BJ (cell line): ENCODE measurements at regions not wholly inside any gene's neighbourhood (a gene's known extent, or its start where the extent isn't known, plus 50 kb on each side); places are given as distances from the start of the nearest gene placed in this dataset.
A peak's percentile ranks its signal among the peaks of the same experiment; 100 is the strongest.
"Not testable (repeated sequence)": the region's sequence is repeated elsewhere in the genome, so short reads cannot be mapped to it uniquely, and the experiment has no call there.

Source experiments
- CTCF ChIA-PET: fragments of 350-600 bp; formaldehyde crosslinking; extraction: SDS; loops from one replicate; lab custom pipeline; 2021; ENCODE audit warnings: antibody characterized with exemption, inconsistent platforms; lab: Yijun Ruan, JAX
- POLR2A ChIA-PET: fragments of 300-600 bp; sonication (Branson Sonifier 250); formaldehyde crosslinking; extraction: SDS; loops from one replicate; lab custom pipeline; 2021; ENCODE audit warnings: antibody characterized with exemption; lab: Charles Lee
- DNase-seq: peaks from one replicate; pipeline ENCODE4 v3.0.0-alpha.2; 2011; ENCODE audit warnings: low read depth
- H3K27me3 ChIP-seq: 2 replicates; pipeline ENCODE4 v1.6.0; 2011; ENCODE audit warnings: low read length; ENCODE audit not compliant: control insufficient read depth, insufficient read depth
- H3K36me3 ChIP-seq: 2 replicates; pipeline ENCODE4 v1.5.1; 2011; ENCODE audit warnings: low read length; ENCODE audit not compliant: control insufficient read depth, insufficient read depth
- H3K4me3 ChIP-seq: 2 replicates; pipeline ENCODE4 v1.5.1; 2011; ENCODE audit warnings: low read depth, mild to moderate bottlenecking, control low read depth, low read length
- TF ChIP-seq, protein P1 (sequence below): IDR thresholded peaks from 2 replicates; pipeline ENCODE4 v1.5.1; 2011; ENCODE audit warnings: low read depth, mild to moderate bottlenecking, control low read depth, inconsistent platforms, low read length, moderate library complexity; ENCODE audit not compliant: insufficient read depth

DNA sequence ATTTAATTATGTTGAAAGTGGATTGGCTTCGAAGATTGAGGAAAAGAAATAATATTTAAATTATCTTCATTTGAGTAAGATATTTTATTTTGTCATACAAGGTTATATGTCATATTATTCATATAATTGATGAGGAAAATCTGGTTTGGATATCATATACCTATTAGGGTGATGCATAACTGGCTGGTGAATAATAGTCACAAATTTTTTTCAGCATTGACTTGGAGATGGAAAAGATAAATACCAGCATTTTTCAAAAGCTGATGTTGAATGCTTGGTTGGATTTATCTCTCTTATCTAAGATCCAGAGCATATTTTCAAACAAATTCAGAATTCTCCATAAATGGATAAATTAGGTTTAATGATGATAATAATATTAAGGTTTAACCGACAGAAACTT lies 93.5 kb upstream of the SLIT2 start:
- Histone ChIP-seq H3K36me3 (no peaks in the 10 kb centered on the region), H3K4me3 (no peak overlapping the region), H3K27me3 (no peaks in the 10 kb centered on the region)
- POLR2A ChIA-PET, result no interaction called here
- TF ChIP-seq, protein P1, sequence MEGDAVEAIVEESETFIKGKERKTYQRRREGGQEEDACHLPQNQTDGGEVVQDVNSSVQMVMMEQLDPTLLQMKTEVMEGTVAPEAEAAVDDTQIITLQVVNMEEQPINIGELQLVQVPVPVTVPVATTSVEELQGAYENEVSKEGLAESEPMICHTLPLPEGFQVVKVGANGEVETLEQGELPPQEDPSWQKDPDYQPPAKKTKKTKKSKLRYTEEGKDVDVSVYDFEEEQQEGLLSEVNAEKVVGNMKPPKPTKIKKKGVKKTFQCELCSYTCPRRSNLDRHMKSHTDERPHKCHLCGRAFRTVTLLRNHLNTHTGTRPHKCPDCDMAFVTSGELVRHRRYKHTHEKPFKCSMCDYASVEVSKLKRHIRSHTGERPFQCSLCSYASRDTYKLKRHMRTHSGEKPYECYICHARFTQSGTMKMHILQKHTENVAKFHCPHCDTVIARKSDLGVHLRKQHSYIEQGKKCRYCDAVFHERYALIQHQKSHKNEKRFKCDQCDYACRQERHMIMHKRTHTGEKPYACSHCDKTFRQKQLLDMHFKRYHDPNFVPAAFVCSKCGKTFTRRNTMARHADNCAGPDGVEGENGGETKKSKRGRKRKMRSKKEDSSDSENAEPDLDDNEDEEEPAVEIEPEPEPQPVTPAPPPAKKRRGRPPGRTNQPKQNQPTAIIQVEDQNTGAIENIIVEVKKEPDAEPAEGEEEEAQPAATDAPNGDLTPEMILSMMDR, result no peak
- DNase-seq, result no peak
- CTCF ChIA-PET, result no interaction called here

DNA sequence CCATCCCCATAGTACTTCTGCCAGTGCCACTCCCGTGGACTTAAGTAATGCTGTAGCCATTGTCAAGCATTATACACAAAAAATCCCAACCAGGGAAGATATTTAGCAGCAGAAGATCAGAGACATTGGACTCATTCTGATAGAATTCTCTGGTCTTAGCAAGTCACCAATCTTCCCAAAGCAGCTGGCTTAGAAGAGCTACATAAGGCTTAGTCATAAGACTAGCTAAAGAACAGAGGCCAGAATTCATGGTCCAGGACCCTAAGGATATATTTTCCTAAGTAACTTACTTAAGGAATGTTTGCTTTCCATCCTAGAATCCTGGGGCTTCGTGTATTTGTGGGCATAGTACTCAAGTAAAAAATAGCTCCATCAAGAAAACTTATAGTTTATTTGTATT lies 100.3 kb upstream of the SLIT2 start:
- no peaks in the 10 kb centered on the region for H3K36me3 ChIP-seq
- no peaks in the 10 kb centered on the region for H3K27me3 ChIP-seq
- no peak overlapping the region for H3K4me3 ChIP-seq
- TF ChIP-seq, protein P1, result no peak
- ChIA-PET POLR2A (interaction anchor here (0.7 kb wide), 1 partner anchor 10 kb away, joined by 5 read pairs; no protein-coding TSS in a partner anchor), CTCF (no interaction called here)
- DNase-seq, result no peak

DNA sequence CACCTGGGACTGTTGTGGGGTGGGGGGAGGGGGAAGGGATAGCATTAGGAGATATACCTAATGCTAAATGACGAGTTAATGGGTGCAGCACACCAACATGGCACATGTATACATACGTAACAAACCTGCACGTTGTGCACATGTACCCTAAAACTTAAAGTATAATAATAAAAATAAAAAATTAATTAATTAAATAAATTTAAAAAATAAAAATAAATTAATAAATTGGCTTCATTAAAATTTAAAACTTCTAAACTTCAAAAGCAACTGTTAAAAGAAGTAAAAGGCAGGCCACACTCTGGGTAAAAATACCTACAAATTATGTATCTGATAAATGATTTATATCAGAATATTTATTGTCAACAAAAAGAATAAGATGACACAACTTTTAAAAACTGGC lies 102.6 kb upstream of the SLIT2 start:
- DNase-seq, CTCF ChIA-PET, H3K4me3 ChIP-seq, H3K27me3 ChIP-seq, POLR2A ChIA-PET, H3K36me3 ChIP-seq: not testable (repeated sequence)

DNA sequence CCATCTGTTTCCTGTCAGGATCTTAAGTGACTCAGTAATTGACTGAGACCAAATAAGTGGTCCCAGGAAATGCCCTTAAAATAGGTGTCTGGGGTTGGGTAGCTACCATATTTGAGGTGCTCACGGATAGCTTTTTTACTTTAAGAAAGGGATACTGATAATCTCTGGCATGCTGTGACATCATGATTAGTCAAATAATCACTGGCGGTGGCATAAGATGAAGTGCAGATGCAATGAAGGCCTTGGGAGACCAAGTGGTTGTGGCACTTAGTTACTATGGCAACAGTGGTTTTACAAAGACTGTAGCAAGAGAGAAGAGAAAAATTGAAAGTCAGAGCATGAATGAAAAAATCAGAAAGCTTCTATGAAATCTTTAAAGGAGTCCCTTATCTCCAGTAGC lies 114.5 kb upstream of the SLIT2 start:
- peak; percentile 4 for DNase-seq
- H3K36me3 ChIP-seq, result no peaks in the 10 kb centered on the region
- H3K4me3 ChIP-seq, result no peak overlapping the region
- POLR2A ChIA-PET, result no interaction called here
- CTCF ChIA-PET, result interaction anchor here (0.5 kb wide), 1 partner anchor 389 kb away, joined by 3 read pairs; no protein-coding TSS in a partner anchor
- TF ChIP-seq, protein P1, result no peak
- no peaks in the 10 kb centered on the region for H3K27me3 ChIP-seq

DNA sequence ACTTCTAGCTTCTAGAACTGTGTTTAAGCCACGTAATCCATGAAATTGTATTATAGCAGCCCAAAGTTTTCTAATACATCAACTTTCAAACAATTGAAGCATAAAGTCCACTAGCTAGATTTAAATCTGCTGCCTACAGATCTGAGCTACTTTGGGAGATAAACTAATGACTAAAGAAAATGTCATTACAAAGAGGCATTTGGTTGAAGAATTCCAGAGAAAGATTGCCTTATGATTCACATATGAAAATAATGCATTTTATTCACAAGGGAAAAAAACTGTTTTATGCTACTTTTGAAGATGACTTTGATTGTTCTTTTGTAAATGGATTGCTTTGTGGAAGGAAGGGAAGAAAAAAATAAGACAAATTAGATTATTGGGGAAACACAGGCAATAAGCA lies 124.1 kb upstream of the SLIT2 start:
- TF ChIP-seq, protein P1, result no peak
- ChIA-PET CTCF (no interaction called here), POLR2A (no interaction called here)
- Histone ChIP-seq H3K27me3 (no peaks in the 10 kb centered on the region), H3K36me3 (no peaks in the 10 kb centered on the region), H3K4me3 (no peak overlapping the region)
- no peak for DNase-seq

DNA sequence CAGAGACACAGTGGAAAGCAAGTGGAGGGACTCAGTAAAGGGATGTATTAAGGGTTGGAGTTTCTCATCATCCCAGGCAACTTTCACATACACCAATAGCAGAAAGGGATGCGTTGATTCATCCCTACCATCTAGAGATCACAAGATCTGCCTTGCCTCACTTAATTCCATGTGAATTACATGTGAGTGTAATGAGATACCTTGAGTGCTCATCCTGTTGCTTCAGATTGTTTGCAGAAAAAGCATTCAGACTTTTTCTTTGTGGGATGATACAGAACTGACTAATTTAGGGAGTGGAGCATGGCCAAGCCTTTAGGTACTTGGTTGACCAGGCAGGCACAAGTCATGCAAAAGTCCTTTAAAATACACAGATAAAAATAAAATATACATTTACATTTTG lies 124.8 kb upstream of the SLIT2 start:
- peak; percentile 38 for DNase-seq
- Histone ChIP-seq H3K4me3 (no peak overlapping the region), H3K27me3 (no peaks in the 10 kb centered on the region), H3K36me3 (no peaks in the 10 kb centered on the region)
- ChIA-PET CTCF (interaction anchor here (1.4 kb wide), 1 partner anchor 10 kb away, joined by 3 read pairs; no protein-coding TSS in a partner anchor), POLR2A (no interaction called here)
- TF ChIP-seq, protein P1, result no peak
